ENCODE measurements at regions not wholly inside any gene's neighbourhood (a gene's known extent, or its start where the extent isn't known, plus 50 kb on each side); places are given as distances from the start of the nearest gene placed in this dataset.

- ATAC-seq = no peak
- WGBS (ENCODE audit: missing lambda C conversion rate) = 5% methylated on average over 1 of the region's 1 CpG
- POLR2A ChIA-PET = no interaction called here
Measured at GRCh38 chr14:40271480-40271879, 839.2 kb upstream of the FBXO33 start.

GRCh38 chr14:40269436-40269835, 837.2 kb upstream of the FBXO33 start:
- ChIA-PET CTCF (no interaction called here), POLR2A (no interaction called here)
- Histone ChIP-seq H3K4me2 (no peak overlapping the region), H3K4me1 (no peaks in the 10 kb centered on the region), H3K4me3 (no peak overlapping the region), H3K9me3 (no peaks in the 10 kb centered on the region), H3K27ac (no peak overlapping the region)
- 2% methylated on average over 2 of the region's 2 CpGs for WGBS (ENCODE audit: missing lambda C conversion rate)
- DNase-seq (ENCODE audit: low read depth in 1 of 2, low spot score in 1 of 2) = no peak
- FAIRE-seq = no peak
- ATAC-seq = no peak
- TF ChIP-seq NR3C1 (IDR thresholded peaks at IDR 0.05) (no peak), MAX (IDR thresholded peaks at IDR 0.05) (no peak), PHF8 (IDR thresholded peaks at IDR 0.05; ENCODE audit: borderline replicate concordance, low read depth) (no peak), RARB (CRISPR knock-in tag; IDR thresholded peaks at IDR 0.05) (no peak), BHLHE40 (IDR thresholded peaks at IDR 0.05; ENCODE audit: low read depth, low read length) (no peak), FOXS1 (CRISPR knock-in tag; IDR thresholded peaks at IDR 0.05) (no peak), GATA3 (IDR thresholded peaks at IDR 0.05; ENCODE audit: borderline replicate concordance) (no peak), ESRRA (IDR thresholded peaks at IDR 0.05; ENCODE audit: borderline replicate concordance, low read length) (no peak), RFX5 (IDR thresholded peaks at IDR 0.05) (no peak), KDM5A (IDR thresholded peaks at IDR 0.05) (no peak), KDM1A (IDR thresholded peaks at IDR 0.05; ENCODE audit: low read depth) (no peak), MAFK (IDR thresholded peaks at IDR 0.05; ENCODE audit: partially characterized antibody) (no peak), HOXA7 (CRISPR knock-in tag; IDR thresholded peaks at IDR 0.05) (no peak), HEYL (CRISPR knock-in tag; IDR thresholded peaks at IDR 0.05) (no peak), MYC (IDR thresholded peaks at IDR 0.05; ENCODE audit: borderline replicate concordance, low read length) (no peak), HES2 (IDR thresholded peaks at IDR 0.05) (no peak)
- TF ChIP-seq, protein P1, sequence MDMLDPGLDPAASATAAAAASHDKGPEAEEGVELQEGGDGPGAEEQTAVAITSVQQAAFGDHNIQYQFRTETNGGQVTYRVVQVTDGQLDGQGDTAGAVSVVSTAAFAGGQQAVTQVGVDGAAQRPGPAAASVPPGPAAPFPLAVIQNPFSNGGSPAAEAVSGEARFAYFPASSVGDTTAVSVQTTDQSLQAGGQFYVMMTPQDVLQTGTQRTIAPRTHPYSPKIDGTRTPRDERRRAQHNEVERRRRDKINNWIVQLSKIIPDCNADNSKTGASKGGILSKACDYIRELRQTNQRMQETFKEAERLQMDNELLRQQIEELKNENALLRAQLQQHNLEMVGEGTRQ (IDR thresholded peaks at IDR 0.05) = no peak

More at GRCh38 chr14:40271480-40271879, 839.2 kb upstream of the FBXO33 start:
- Histone ChIP-seq H3K9me3 (no peaks in the 10 kb centered on the region), H3K4me2 (no peak overlapping the region), H3K4me3 (no peak overlapping the region), H3K4me1 (no peaks in the 10 kb centered on the region), H3K27ac (no peak overlapping the region)
- CTCF ChIA-PET = no interaction called here
- TF ChIP-seq, protein P2, sequence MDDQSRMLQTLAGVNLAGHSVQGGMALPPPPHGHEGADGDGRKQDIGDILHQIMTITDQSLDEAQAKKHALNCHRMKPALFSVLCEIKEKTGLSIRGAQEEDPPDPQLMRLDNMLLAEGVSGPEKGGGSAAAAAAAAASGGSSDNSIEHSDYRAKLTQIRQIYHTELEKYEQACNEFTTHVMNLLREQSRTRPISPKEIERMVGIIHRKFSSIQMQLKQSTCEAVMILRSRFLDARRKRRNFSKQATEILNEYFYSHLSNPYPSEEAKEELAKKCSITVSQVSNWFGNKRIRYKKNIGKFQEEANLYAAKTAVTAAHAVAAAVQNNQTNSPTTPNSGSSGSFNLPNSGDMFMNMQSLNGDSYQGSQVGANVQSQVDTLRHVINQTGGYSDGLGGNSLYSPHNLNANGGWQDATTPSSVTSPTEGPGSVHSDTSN (IDR thresholded peaks at IDR 0.05) = no peak
- TF ChIP-seq ZSCAN20 (CRISPR knock-in tag; IDR thresholded peaks at IDR 0.05) = no peak
- TF ChIP-seq FOXS1 (CRISPR knock-in tag; IDR thresholded peaks at IDR 0.05) = no peak
- no peak for TF ChIP-seq EHF (CRISPR knock-in tag; IDR thresholded peaks at IDR 0.05)
- TF ChIP-seq, protein P1 (IDR thresholded peaks at IDR 0.05) = no peak
- TF ChIP-seq POLR2AphosphoS2 (conservative IDR thresholded peaks at IDR 0.05; ENCODE audit: low read length) = no peak
- TF ChIP-seq, protein P3, sequence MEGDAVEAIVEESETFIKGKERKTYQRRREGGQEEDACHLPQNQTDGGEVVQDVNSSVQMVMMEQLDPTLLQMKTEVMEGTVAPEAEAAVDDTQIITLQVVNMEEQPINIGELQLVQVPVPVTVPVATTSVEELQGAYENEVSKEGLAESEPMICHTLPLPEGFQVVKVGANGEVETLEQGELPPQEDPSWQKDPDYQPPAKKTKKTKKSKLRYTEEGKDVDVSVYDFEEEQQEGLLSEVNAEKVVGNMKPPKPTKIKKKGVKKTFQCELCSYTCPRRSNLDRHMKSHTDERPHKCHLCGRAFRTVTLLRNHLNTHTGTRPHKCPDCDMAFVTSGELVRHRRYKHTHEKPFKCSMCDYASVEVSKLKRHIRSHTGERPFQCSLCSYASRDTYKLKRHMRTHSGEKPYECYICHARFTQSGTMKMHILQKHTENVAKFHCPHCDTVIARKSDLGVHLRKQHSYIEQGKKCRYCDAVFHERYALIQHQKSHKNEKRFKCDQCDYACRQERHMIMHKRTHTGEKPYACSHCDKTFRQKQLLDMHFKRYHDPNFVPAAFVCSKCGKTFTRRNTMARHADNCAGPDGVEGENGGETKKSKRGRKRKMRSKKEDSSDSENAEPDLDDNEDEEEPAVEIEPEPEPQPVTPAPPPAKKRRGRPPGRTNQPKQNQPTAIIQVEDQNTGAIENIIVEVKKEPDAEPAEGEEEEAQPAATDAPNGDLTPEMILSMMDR (IDR thresholded peaks at IDR 0.05) = no peak
- TF ChIP-seq HOXB5 (CRISPR knock-in tag; IDR thresholded peaks at IDR 0.05) = no peak
- no peak for TF ChIP-seq ZFP36 (IDR thresholded peaks at IDR 0.05; ENCODE audit: borderline replicate concordance, partially characterized antibody)
- no peak for TF ChIP-seq CBX8 (IDR thresholded peaks at IDR 0.05)
- no peak for TF ChIP-seq BHLHE40 (IDR thresholded peaks at IDR 0.05; ENCODE audit: low read depth, low read length)
- no peak for TF ChIP-seq BCL3 (IDR thresholded peaks at IDR 0.05)
- TF ChIP-seq CEBPB (IDR thresholded peaks at IDR 0.05) = no peak
- FAIRE-seq (no peak), DNase-seq (ENCODE audit: low read depth in 1 of 2, low spot score in 1 of 2) (no peak)

Data from A549 (cell line).